ENCODE measurements at regions not wholly inside any gene's neighbourhood (a gene's known extent, or its start where the extent isn't known, plus 50 kb on each side); places are given as distances from the start of the nearest gene placed in this dataset.
A peak's percentile ranks its signal among the peaks of the same experiment; 100 is the strongest.

DNA sequence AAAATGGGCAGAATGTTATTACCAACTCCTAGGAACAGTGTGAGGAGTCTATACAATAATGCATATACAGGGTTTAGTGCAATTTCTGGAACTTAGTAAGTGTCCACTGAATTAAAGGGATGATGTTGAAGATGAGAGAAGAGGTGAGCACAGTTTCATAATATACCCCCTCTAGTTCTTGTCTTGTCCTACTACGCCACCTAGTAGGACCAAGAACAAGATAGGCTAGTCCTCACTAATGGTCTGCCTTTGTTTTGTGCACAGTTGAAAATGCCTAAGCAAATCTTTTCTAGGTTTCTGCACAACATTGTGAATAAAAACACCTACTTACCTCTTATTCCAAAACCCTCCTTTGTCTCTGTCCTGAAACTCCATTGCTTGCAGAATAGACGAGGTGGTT, 670.2 kb downstream of the CDH8 start:
- TF ChIP-seq STAT1 (IDR thresholded peaks at IDR 0.05; ENCODE audit: unreplicated experiment) (no peak), EZH2phosphoT487 (IDR thresholded peaks at IDR 0.05; ENCODE audit: unreplicated experiment) (no peak), CREB1 (CRISPR knock-in tag; IDR thresholded peaks at IDR 0.05; ENCODE audit: low read depth) (no peak), POLR2AphosphoS5 (IDR thresholded peaks at IDR 0.05; ENCODE audit: low read depth) (no peak), EZH2 (IDR thresholded peaks at IDR 0.05; ENCODE audit: low read depth, unreplicated experiment) (no peak)
- TF ChIP-seq, protein P1, sequence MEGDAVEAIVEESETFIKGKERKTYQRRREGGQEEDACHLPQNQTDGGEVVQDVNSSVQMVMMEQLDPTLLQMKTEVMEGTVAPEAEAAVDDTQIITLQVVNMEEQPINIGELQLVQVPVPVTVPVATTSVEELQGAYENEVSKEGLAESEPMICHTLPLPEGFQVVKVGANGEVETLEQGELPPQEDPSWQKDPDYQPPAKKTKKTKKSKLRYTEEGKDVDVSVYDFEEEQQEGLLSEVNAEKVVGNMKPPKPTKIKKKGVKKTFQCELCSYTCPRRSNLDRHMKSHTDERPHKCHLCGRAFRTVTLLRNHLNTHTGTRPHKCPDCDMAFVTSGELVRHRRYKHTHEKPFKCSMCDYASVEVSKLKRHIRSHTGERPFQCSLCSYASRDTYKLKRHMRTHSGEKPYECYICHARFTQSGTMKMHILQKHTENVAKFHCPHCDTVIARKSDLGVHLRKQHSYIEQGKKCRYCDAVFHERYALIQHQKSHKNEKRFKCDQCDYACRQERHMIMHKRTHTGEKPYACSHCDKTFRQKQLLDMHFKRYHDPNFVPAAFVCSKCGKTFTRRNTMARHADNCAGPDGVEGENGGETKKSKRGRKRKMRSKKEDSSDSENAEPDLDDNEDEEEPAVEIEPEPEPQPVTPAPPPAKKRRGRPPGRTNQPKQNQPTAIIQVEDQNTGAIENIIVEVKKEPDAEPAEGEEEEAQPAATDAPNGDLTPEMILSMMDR (conservative IDR thresholded peaks at IDR 0.05; ENCODE audit: low read depth in 2 of 2) = peak; percentile 44 to 71; a peak in 3 of 4 replicates
- TF ChIP-seq, protein P2, sequence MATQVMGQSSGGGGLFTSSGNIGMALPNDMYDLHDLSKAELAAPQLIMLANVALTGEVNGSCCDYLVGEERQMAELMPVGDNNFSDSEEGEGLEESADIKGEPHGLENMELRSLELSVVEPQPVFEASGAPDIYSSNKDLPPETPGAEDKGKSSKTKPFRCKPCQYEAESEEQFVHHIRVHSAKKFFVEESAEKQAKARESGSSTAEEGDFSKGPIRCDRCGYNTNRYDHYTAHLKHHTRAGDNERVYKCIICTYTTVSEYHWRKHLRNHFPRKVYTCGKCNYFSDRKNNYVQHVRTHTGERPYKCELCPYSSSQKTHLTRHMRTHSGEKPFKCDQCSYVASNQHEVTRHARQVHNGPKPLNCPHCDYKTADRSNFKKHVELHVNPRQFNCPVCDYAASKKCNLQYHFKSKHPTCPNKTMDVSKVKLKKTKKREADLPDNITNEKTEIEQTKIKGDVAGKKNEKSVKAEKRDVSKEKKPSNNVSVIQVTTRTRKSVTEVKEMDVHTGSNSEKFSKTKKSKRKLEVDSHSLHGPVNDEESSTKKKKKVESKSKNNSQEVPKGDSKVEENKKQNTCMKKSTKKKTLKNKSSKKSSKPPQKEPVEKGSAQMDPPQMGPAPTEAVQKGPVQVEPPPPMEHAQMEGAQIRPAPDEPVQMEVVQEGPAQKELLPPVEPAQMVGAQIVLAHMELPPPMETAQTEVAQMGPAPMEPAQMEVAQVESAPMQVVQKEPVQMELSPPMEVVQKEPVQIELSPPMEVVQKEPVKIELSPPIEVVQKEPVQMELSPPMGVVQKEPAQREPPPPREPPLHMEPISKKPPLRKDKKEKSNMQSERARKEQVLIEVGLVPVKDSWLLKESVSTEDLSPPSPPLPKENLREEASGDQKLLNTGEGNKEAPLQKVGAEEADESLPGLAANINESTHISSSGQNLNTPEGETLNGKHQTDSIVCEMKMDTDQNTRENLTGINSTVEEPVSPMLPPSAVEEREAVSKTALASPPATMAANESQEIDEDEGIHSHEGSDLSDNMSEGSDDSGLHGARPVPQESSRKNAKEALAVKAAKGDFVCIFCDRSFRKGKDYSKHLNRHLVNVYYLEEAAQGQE (IDR thresholded peaks at IDR 0.05; ENCODE audit: unreplicated experiment) = no peak
